GM12878 (cell line): ENCODE measurements at regions not wholly inside any gene's neighbourhood (a gene's known extent, or its start where the extent isn't known, plus 50 kb on each side); places are given as distances from the start of the nearest gene placed in this dataset.

Source experiments
- ATAC-seq: fragments of 200-7000 bp; cut with Tn5 transposase; 3 replicates; pipeline ENCODE4 v1.9.1; 2020; ENCODE audit warnings: mild to moderate bottlenecking, moderate library complexity
- BruUV-seq: library from RNA; stranded (reverse); fragments of 400-500 nt; replicated peaks from 2 replicates; lab custom pipeline; 2021; lab: Mats Ljungman, UMichigan
- CTCF ChIA-PET: fragments of 300-600 bp; sonication (Branson Sonifier 250); formaldehyde crosslinking; extraction: SDS; loops from one replicate; lab custom pipeline; 2021; ENCODE audit warnings: inconsistent platforms; lab: Yijun Ruan, JAX
- POLR2A ChIA-PET: fragments of 350-600 bp; formaldehyde crosslinking; extraction: SDS; loops from one replicate; lab custom pipeline; 2021; ENCODE audit warnings: inconsistent platforms; lab: Charles Lee
- RAD21 ChIA-PET: fragments of 300-600 bp; sonication (Branson Sonifier 250); formaldehyde crosslinking; loops from one replicate; lab custom pipeline; 2023; ENCODE audit warnings: antibody characterized with exemption; ENCODE audit not compliant: unreplicated experiment; lab: Charles Lee
- SMC1A ChIA-PET: fragments of 300-600 bp; sonication (Branson Sonifier 250); formaldehyde crosslinking; loops from one replicate; lab custom pipeline; 2023; ENCODE audit not compliant: unreplicated experiment, uncharacterized antibody; lab: Charles Lee
- DNase-seq: peaks from one replicate; pipeline ENCODE4 v3.0.0-alpha.2; 2011; ENCODE audit warnings: low read depth, low spot score
- FAIRE-seq: peaks from 3 replicates; lab custom pipeline; 2011; peaks lifted over from hg19 to GRCh38; lab: Jason Lieb, UNC
- H2AFZ ChIP-seq: 2 replicates; pipeline ENCODE4 v1.6.0; 2011; ENCODE audit warnings: low read depth, low read length, control low read depth; ENCODE audit not compliant: control insufficient read depth
- H3K27ac ChIP-seq: 2 replicates; pipeline ENCODE4 v1.5.1; 2011; ENCODE audit warnings: control low read depth; ENCODE audit not compliant: control insufficient read depth, insufficient read depth
- H3K27me3 ChIP-seq, 2 experiments: replicated peaks in 1 of 2; 2 replicates each; pipeline versions ENCODE4 v1.6.0 to v1.6.1; 2011; ENCODE audit warnings: low read length in 1 of 2; ENCODE audit not compliant: control insufficient read depth in 2 of 2, insufficient read depth in 2 of 2
- H3K36me3 ChIP-seq, 2 experiments: 2 replicates each; pipeline ENCODE4 v1.5.1; 2011; ENCODE audit warnings: low read length in 1 of 2; ENCODE audit not compliant: control insufficient read depth in 2 of 2, insufficient read depth in 2 of 2
- H3K4me1 ChIP-seq: 2 replicates; pipeline ENCODE4 v1.6.1; 2011; ENCODE audit warnings: mild to moderate bottlenecking, low read length, moderate library complexity, mixed read lengths; ENCODE audit not compliant: control insufficient read depth, insufficient read depth
- H3K4me2 ChIP-seq: 2 replicates; pipeline ENCODE4 v1.6.0; 2011; ENCODE audit warnings: control low read depth; ENCODE audit not compliant: control insufficient read depth, insufficient read depth
- H3K4me3 ChIP-seq: fragments of 200-600 bp; sonication (generic); 2 replicates; pipeline ENCODE4 v1.5.1; 2016
- H3K79me2 ChIP-seq: 2 replicates; pipeline ENCODE4 v1.6.0; 2011; ENCODE audit warnings: low read length; ENCODE audit not compliant: control insufficient read depth, insufficient read depth
- H3K9ac ChIP-seq: 2 replicates; pipeline ENCODE4 v1.8.0; 2011; ENCODE audit warnings: low read length, control low read depth, mixed read lengths; ENCODE audit not compliant: control insufficient read depth, insufficient read depth
- H3K9me3 ChIP-seq: replicated peaks from 3 replicates; pipeline ENCODE4 v1.5.1; 2011; ENCODE audit warnings: mild to moderate bottlenecking, low read length; ENCODE audit not compliant: control insufficient read depth, insufficient read depth
- H4K20me1 ChIP-seq: 2 replicates; pipeline ENCODE4 v1.6.0; 2011; ENCODE audit not compliant: control insufficient read depth, insufficient read depth
- BHLHE40 ChIP-seq, 2 experiments: fragments of 450-650 bp in 1 of 2; IDR thresholded peaks; 2 replicates each; pipeline ENCODE4 v1.6.1; 2011 to 2017; ENCODE audit warnings: low read depth in 2 of 2, borderline replicate concordance in 1 of 2, improper control_type of control experiment in 1 of 2, low read length in 1 of 2, mild to moderate bottlenecking in 1 of 2
- NFYB ChIP-seq: IDR thresholded peaks from 2 replicates; pipeline ENCODE4 v1.6.1; 2011; ENCODE audit warnings: low read depth, mild to moderate bottlenecking, low read length, improper control_type of control experiment, moderate library complexity; ENCODE audit not compliant: insufficient read depth
- RUNX3 ChIP-seq: IDR thresholded peaks from 2 replicates; pipeline ENCODE4 v1.6.1; 2012; ENCODE audit warnings: low read length, inconsistent platforms
- SMC3 ChIP-seq: IDR thresholded peaks from 2 replicates; pipeline ENCODE4 v1.6.1; 2011; ENCODE audit warnings: low read length, improper control_type of control experiment, borderline replicate concordance
- YBX1 ChIP-seq: fragments of 450-650 bp; IDR thresholded peaks from 2 replicates; pipeline ENCODE4 v1.6.1; 2016; ENCODE audit warnings: antibody characterized with exemption
- ZNF217 ChIP-seq: fragments of 450-650 bp; IDR thresholded peaks from 2 replicates; pipeline ENCODE4 v1.6.1; 2017; ENCODE audit warnings: antibody characterized with exemption, mild to moderate bottlenecking
- WGBS: methylation state at CpG from one replicate; pipeline ENCODE4 v1.1.6; 2016; ENCODE audit warnings: low lambda C conversion rate; ENCODE audit not compliant: insufficient replicate concordance, insufficient coverage; ENCODE audit errors: missing lambda C conversion rate; 5-methylcytosine and 5-hydroxymethylcytosine counted together
- in situ Hi-C: fragments of 300-500 bp; cut with MboI; formaldehyde crosslinking; loops from 9 replicates; pipeline ENCODE4 v1.14.3; 2018; ENCODE audit warnings: mixed read lengths
- intact Hi-C: fragments of 100-400 bp; cut with micrococcal nuclease; formaldehyde crosslinking; loops from one replicate; pipeline ENCODE4 v1.14.2; 2022; ENCODE audit not compliant: unreplicated experiment
- TF ChIP-seq, protein P1 (sequence below): fragments of 450-650 bp; IDR thresholded peaks from 2 replicates; pipeline ENCODE4 v1.6.1; 2016; ENCODE audit warnings: mild to moderate bottlenecking

DNA sequence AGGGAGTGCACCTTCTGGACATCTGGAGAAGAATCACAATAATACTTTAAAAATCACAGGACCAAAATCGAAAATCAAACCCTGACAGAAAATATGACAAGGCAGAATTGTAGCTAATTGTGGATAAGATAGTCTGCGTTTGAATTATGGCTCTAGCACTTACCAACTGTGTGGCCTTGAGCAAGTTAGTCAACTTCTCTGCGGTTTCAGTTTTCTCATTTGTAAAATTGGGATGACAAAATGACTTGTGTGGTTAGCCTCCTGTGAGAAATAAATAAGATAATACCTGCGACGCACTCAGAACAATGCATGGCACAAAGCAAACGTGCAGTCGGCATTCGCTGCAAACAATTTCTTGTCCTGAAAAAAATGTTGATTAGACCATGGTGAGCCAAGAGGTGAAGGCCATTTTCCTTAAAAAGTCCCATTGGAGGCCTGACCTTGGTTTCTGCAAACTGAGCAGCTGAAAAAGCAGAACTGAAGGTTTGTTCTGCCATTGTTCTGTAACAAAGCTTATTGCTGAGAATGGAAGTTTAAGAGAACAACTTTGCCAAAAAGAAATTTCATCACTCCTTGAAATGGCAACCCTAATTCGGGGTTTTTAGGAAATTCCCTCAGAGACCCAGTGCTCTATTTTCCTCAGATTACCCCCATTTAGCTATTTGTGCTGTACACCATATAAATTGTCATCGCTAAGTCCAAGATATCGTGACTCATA lies 266.3 kb downstream of the ERMARD start:
- SMC1A ChIA-PET, result no interaction called here
- POLR2A ChIA-PET, result no interaction called here
- no peak overlapping the region for H3K9ac ChIP-seq
- CTCF ChIA-PET, result no interaction called here
- H3K9me3 ChIP-seq, result no peaks in the 10 kb centered on the region
- in situ Hi-C loops (no loop called here), intact Hi-C loops (no loop called here)
- DNase-seq (no peak), ATAC-seq (no peak), FAIRE-seq (no peak)
- RAD21 ChIA-PET, result no interaction called here
- H3K27ac ChIP-seq, result no peak overlapping the region
- H3K4me1 ChIP-seq, result no peaks in the 10 kb centered on the region
- H3K27me3 ChIP-seq, result no peaks in the 10 kb centered on the region; a peak in 1 of 4 replicates
- H3K36me3 ChIP-seq, result no peaks in the 10 kb centered on the region
- BruUV-seq, result no TSS peak
- H3K4me3 ChIP-seq, result no peak overlapping the region
- H4K20me1 ChIP-seq, result no peaks in the 10 kb centered on the region
- no peaks in the 10 kb centered on the region for H3K79me2 ChIP-seq
- 26% methylated on average over 11 of the region's 11 CpGs for WGBS
- no peak overlapping the region for H3K4me2 ChIP-seq
- no peak overlapping the region for H2AFZ ChIP-seq
- TF ChIP-seq NFYB (no peak), RUNX3 (0 out of 2 replicates have a peak, but pooled peaks have one; percentile 6), YBX1 (no peak), ZNF217 (no peak), SMC3 (no peak), BHLHE40 (IDR thresholded peaks at IDR 0.05; ENCODE audit: borderline replicate concordance in 1 of 2, low read depth in 2 of 2, low read length in 1 of 2) (no peak)
- TF ChIP-seq, protein P1, sequence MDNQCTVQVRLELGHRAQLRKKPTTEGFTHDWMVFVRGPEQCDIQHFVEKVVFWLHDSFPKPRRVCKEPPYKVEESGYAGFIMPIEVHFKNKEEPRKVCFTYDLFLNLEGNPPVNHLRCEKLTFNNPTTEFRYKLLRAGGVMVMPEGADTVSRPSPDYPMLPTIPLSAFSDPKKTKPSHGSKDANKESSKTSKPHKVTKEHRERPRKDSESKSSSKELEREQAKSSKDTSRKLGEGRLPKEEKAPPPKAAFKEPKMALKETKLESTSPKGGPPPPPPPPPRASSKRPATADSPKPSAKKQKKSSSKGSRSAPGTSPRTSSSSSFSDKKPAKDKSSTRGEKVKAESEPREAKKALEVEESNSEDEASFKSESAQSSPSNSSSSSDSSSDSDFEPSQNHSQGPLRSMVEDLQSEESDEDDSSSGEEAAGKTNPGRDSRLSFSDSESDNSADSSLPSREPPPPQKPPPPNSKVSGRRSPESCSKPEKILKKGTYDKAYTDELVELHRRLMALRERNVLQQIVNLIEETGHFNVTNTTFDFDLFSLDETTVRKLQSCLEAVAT, result no peak
